ENCODE measurements at regions not wholly inside any gene's neighbourhood (a gene's known extent, or its start where the extent isn't known, plus 50 kb on each side); places are given as distances from the start of the nearest gene placed in this dataset.

DNA sequence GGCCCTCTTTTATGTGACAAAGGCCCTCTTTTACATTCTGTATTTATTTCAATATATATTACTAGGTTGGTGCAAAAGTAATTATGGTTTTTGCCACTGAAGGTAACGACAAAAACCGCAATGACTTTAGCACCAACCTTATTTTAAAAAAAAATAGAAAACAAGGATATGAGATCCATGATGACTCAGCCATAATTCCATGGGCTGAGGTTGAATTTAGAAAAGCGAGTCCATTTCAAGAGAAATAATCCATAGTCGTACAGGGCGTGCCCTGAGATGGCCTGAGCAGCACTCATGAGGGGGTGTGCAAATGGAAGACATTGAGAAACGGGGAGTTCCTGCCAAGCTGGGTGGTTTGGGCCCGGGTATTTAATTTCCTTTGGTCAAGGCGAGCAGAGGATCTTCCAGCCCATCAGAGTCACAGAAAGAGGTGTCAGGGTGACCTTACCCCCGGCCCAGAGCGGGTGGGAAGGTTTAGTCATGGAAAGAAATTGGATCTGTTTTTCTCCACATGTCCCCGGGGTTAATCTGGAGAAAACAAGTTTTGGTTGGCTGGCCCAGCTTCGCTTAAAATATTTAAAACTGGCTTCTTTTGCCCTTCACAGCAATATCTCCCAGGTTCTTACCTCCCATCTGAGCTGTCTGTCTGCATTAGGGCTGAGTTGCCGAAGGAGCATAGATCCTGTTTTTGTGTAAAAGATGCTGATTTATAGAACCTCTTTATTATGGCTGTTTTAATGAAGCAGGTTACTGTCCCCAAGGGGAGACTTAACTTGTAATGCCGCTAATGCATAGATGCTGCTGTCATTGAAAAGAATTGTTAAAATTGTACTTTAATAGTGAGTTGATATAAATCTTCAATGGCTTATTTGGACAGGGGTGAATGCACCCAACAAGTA is 255.6 kb downstream of the PREX1 start:
- no peak for DNase-seq (ENCODE audit: low read depth)
- no peak for TF ChIP-seq MYC (IDR thresholded peaks at IDR 0.05; ENCODE audit: low read depth, low read length)
- TF ChIP-seq, protein P1, sequence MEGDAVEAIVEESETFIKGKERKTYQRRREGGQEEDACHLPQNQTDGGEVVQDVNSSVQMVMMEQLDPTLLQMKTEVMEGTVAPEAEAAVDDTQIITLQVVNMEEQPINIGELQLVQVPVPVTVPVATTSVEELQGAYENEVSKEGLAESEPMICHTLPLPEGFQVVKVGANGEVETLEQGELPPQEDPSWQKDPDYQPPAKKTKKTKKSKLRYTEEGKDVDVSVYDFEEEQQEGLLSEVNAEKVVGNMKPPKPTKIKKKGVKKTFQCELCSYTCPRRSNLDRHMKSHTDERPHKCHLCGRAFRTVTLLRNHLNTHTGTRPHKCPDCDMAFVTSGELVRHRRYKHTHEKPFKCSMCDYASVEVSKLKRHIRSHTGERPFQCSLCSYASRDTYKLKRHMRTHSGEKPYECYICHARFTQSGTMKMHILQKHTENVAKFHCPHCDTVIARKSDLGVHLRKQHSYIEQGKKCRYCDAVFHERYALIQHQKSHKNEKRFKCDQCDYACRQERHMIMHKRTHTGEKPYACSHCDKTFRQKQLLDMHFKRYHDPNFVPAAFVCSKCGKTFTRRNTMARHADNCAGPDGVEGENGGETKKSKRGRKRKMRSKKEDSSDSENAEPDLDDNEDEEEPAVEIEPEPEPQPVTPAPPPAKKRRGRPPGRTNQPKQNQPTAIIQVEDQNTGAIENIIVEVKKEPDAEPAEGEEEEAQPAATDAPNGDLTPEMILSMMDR (IDR thresholded peaks at IDR 0.05; ENCODE audit: low read depth, low read length), result no peak
- no peak for TF ChIP-seq POLR2A (IDR thresholded peaks at IDR 0.05; ENCODE audit: extremely low read depth, insufficient read length)
- no peak overlapping the region for H3K4me3 ChIP-seq (ENCODE audit: low read depth, low read length)

DNA sequence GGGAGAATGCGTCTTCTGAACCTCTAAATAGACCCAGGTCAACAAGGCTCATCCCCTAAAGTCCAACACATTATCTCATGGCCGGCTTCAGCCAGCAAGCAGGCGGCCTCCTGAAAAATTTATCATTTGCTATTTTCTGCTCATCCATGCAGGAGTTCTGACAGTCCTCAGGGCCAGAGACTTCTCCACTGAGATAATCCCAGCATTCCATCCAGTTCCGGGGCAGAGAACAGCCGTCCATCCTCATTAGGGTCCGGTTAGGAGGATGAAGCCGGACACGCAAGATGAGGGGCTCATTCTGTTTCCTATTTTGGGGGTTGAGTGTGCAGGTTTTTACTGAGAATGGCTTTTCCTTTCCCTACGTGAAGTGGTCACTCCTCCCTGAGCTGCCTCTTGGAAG is 258.1 kb downstream of the PREX1 start:
- H3K4me3 ChIP-seq (ENCODE audit: low read depth, low read length), result no peak overlapping the region
- no peak for DNase-seq (ENCODE audit: low read depth)
- TF ChIP-seq POLR2A (IDR thresholded peaks at IDR 0.05; ENCODE audit: extremely low read depth, insufficient read length) (no peak), MYC (IDR thresholded peaks at IDR 0.05; ENCODE audit: low read depth, low read length) (no peak)
- TF ChIP-seq, protein P2, sequence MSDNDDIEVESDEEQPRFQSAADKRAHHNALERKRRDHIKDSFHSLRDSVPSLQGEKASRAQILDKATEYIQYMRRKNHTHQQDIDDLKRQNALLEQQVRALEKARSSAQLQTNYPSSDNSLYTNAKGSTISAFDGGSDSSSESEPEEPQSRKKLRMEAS (IDR thresholded peaks at IDR 0.05; ENCODE audit: low read depth, low read length), result no peak
- TF ChIP-seq, protein P1 (IDR thresholded peaks at IDR 0.05; ENCODE audit: low read depth, low read length), result no peak

DNA sequence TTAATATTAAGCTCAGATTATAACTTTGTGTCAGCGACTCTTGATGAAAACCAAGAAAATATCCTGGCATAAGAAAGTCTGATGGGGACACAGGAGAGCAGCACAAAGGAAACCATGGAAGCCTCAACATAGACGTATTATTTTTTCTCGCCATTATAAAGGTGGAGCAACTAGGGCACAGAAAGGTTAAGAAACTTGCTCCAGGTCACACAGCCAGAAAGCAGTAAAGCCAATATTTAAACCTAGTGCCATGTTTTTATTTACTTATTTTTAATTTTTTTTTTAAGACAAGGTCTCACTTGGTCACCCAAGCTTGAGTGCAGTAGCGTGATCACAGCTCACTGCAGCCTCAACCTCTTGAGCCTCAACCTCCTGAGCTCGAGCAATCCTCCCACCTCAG is 259.3 kb downstream of the PREX1 start:
- no peak for TF ChIP-seq POLR2A (IDR thresholded peaks at IDR 0.05; ENCODE audit: extremely low read depth, insufficient read length)
- H3K4me3 ChIP-seq (ENCODE audit: low read depth, low read length), result no peak overlapping the region
- no peak for DNase-seq (ENCODE audit: low read depth)

DNA sequence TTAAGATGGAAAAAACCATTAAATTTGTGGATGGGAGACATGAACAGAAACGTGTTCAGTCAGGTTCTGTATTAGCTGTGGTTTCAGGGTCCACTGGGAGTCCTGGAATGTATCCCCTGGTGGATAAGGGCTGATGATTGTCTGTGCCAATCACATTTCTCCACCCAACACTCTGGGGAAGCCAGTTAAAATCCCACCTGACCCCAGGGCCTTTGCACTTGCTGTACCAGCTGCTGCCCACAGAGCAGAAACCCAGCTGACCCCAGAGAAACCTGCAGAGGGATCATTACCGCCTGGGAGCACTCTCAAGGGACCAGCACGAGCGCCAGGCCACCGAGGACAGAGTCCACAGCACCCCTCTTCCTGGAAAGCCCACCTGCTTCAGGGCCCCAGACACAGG is 260.7 kb downstream of the PREX1 start:
- no peak for TF ChIP-seq POLR2A (IDR thresholded peaks at IDR 0.05; ENCODE audit: extremely low read depth, insufficient read length)
- TF ChIP-seq, protein P1 (IDR thresholded peaks at IDR 0.05; ENCODE audit: low read depth, low read length), result no peak
- no peak for TF ChIP-seq MYC (IDR thresholded peaks at IDR 0.05; ENCODE audit: low read depth, low read length)
- TF ChIP-seq, protein P2 (IDR thresholded peaks at IDR 0.05; ENCODE audit: low read depth, low read length), result no peak
- DNase-seq (ENCODE audit: low read depth), result no peak
- H3K4me3 ChIP-seq (ENCODE audit: low read depth, low read length), result no peak overlapping the region

DNA sequence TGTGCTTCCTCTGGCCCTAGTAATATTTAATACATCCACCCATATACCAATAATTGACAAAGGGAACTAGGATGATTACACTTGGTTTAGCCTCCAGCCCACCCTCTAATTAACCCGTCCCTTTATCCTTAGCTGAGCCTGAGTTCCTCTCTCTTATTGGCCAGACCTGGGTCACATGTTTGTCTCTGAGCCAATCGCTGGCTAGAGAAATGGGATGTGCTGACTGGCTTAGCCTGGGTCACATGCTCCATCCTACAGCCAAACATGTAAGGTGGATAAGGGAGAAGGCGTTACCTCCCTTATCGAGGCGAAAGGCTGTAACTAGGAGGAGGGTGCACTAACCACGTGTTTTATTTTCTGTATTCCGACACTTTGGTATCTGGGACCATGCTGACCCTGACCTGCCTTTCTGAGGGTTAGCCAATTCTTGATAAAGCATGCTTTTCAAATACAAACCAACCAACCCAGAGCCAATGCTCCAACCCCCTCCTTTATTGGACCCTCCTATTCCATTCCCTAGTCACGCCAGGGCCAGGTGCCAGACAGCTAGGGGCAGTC is 262.7 kb downstream of the PREX1 start:
- DNase-seq (ENCODE audit: low read depth), result no peak
- no peak overlapping the region for H3K4me3 ChIP-seq (ENCODE audit: low read depth, low read length)
- TF ChIP-seq POLR2A (IDR thresholded peaks at IDR 0.05; ENCODE audit: extremely low read depth, insufficient read length), result no peak
- TF ChIP-seq, protein P1 (IDR thresholded peaks at IDR 0.05; ENCODE audit: low read depth, low read length), result no peak
- TF ChIP-seq, protein P2 (IDR thresholded peaks at IDR 0.05; ENCODE audit: low read depth, low read length), result no peak
- no peak for TF ChIP-seq MYC (IDR thresholded peaks at IDR 0.05; ENCODE audit: low read depth, low read length)

DNA sequence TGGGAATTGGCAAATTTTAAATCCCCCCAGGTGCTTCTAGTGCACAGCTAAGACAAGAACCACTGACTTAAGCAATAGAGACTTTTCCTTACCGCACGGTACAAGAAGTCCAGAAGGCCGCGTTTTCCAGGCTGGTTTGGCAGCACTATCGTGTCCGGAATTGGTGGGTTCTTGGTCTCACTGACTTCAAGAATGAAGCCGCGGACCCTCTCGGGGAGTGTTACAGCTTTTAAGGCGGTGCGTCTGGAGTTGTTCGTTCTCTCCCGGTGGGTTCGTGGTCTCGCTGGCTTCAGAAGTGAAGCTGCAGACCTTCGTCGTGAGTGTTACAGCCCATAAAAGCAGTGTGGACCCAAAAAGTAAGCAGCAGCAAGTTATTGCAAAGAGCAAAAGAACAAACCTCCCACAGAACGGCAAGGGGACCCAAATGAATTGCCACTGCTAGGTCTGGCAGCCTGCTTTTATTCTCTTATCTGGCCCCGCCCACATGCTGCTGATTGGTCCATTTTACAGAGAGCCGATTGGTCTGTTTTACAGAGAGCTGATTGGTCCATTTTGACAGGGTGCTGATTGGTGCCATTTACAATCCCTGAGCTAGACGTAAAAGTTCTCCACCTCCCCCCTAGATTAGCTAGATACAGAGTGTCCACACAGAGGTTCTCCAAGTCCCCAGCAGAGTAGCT is 264.5 kb downstream of the PREX1 start:
- no peak overlapping the region for H3K4me3 ChIP-seq (ENCODE audit: low read depth, low read length)
- DNase-seq (ENCODE audit: low read depth), result no peak
- TF ChIP-seq, protein P2 (IDR thresholded peaks at IDR 0.05; ENCODE audit: low read depth, low read length), result no peak
- TF ChIP-seq, protein P1 (IDR thresholded peaks at IDR 0.05; ENCODE audit: low read depth, low read length), result no peak
